ENCODE measurements at regions not wholly inside any gene's neighbourhood (a gene's known extent, or its start where the extent isn't known, plus 50 kb on each side); places are given as distances from the start of the nearest gene placed in this dataset.

GRCh38 chr6:121666814-121667213 lies 231.4 kb downstream of the GJA1 start:
- no peak for TF ChIP-seq POLR2AphosphoS5 (IDR thresholded peaks at IDR 0.05; ENCODE audit: low read depth, low read length)
- TF ChIP-seq CTCF (IDR thresholded peaks at IDR 0.05): no peak
- TF ChIP-seq REST (IDR thresholded peaks at IDR 0.05; ENCODE audit: insufficient read depth in 1 of 2, low read depth in 2 of 2, low read length in 1 of 2): no peak
- no peak for TF ChIP-seq TCF7L2 (IDR thresholded peaks at IDR 0.05; ENCODE audit: low read depth, low read length)

Data from Panc1 (cell line).